K562 (cell line): ENCODE measurements at regions not wholly inside any gene's neighbourhood (a gene's known extent, or its start where the extent isn't known, plus 50 kb on each side); places are given as distances from the start of the nearest gene placed in this dataset.
A peak's percentile ranks its signal among the peaks of the same experiment; 100 is the strongest.

ENCODE experiments used
- ATAC-seq: fragments of 200-7000 bp; cut with Tn5 transposase; 3 replicates; pipeline ENCODE4 v1.9.1; 2020; ENCODE audit warnings: moderate library complexity
- BruUV-seq: library from RNA; stranded (reverse); fragments of 400-500 nt; replicated peaks from 2 replicates; lab custom pipeline; 2021; lab: Mats Ljungman, UMichigan
- CTCF ChIA-PET: fragments of 300-600 bp; formaldehyde crosslinking; extraction: SDS; loops from one replicate; lab custom pipeline; 2021; ENCODE audit warnings: low intra/inter-chr PET ratio; lab: Yijun Ruan, JAX
- POLR2A ChIA-PET: fragments of 300-600, 350-650 bp; sonication (Branson Sonifier 250); formaldehyde crosslinking; extraction: SDS; loops from one replicate; lab custom pipeline; 2021; ENCODE audit warnings: antibody characterized with exemption, inconsistent platforms; lab: Yijun Ruan, JAX
- DNase-seq, 4 experiments: peaks; one replicate each; pipeline versions ENCODE4 v3.0.0 to v3.0.0-alpha.2; 2011 to 2018; ENCODE audit warnings: low spot score in 3 of 4, mixed read lengths in 3 of 4; ENCODE audit errors: extremely low read depth in 1 of 4
- FAIRE-seq: peaks from 2 replicates; lab custom pipeline; 2011; peaks lifted over from hg19 to GRCh38; lab: Jason Lieb, UNC
- H2AFZ ChIP-seq: 2 replicates; pipeline ENCODE4 v1.6.0; 2011; ENCODE audit warnings: low read depth, low read length, control low read depth, inconsistent platforms
- H3K27ac ChIP-seq: fragments of 200-600 bp; 3 replicates; pipeline ENCODE4 v1.8.0; 2011; ENCODE audit warnings: low read depth, mild to moderate bottlenecking, control low read depth, inconsistent platforms, low read length, moderate library complexity, mixed read lengths; ENCODE audit errors: extremely low read depth
- H3K27me3 ChIP-seq, 2 experiments: fragments of 300-600 bp in 1 of 2; 2 replicates in 1 of 2; 3 replicates in 1 of 2; pipeline versions ENCODE4 v1.6.0 to v1.8.0; 2011; ENCODE audit warnings: inconsistent platforms in 2 of 2, low read length in 2 of 2, mild to moderate bottlenecking in 1 of 2, mixed read lengths in 1 of 2, moderate library complexity in 1 of 2; ENCODE audit not compliant: control insufficient read depth in 2 of 2, insufficient read depth in 2 of 2
- H3K36me3 ChIP-seq: fragments of 300-600 bp; 3 replicates; pipeline ENCODE4 v1.8.0; 2011; ENCODE audit warnings: mild to moderate bottlenecking, low read length, inconsistent platforms; ENCODE audit not compliant: control insufficient read depth, insufficient read depth
- H3K4me1 ChIP-seq, 2 experiments: fragments of 200-600 bp in 1 of 2; replicated peaks in 1 of 2; 2 replicates in 1 of 2; 3 replicates in 1 of 2; pipeline versions ENCODE4 v1.5.1 to v1.8.0; 2011; ENCODE audit warnings: inconsistent platforms in 2 of 2, low read length in 2 of 2, mild to moderate bottlenecking in 1 of 2, mixed read lengths in 1 of 2, moderate library complexity in 1 of 2; ENCODE audit not compliant: control insufficient read depth in 2 of 2, insufficient read depth in 2 of 2
- H3K4me2 ChIP-seq: 2 replicates; pipeline ENCODE4 v1.6.1; 2011; ENCODE audit warnings: low read length, control low read depth, inconsistent platforms, mixed read lengths; ENCODE audit not compliant: insufficient read depth
- H3K4me3 ChIP-seq: fragments of 200-600 bp; sonication (generic), shearing (Covaris generic); 2 replicates; pipeline ENCODE4 v1.5.1; 2016; ENCODE audit warnings: control low read depth, inconsistent platforms
- H3K79me2 ChIP-seq: fragments of 200-600 bp; 3 replicates; pipeline ENCODE4 v1.8.0; 2011; ENCODE audit warnings: low read length, inconsistent platforms; ENCODE audit not compliant: control insufficient read depth, insufficient read depth
- H3K9ac ChIP-seq, 2 experiments: 2 replicates each; pipeline versions ENCODE4 v1.6.0 to v1.6.1; 2011; ENCODE audit warnings: low read depth in 2 of 2, low read length in 2 of 2, control low read depth in 1 of 2, inconsistent platforms in 1 of 2, mild to moderate bottlenecking in 1 of 2, mixed read lengths in 1 of 2; ENCODE audit not compliant: insufficient read depth in 1 of 2
- H3K9me1 ChIP-seq: one replicate; pipeline ENCODE4 v1.6.0; 2011; ENCODE audit warnings: inconsistent platforms, mild to moderate bottlenecking, low read length, moderate library complexity; ENCODE audit not compliant: control insufficient read depth, insufficient read depth
- H3K9me3 ChIP-seq: replicated peaks from 2 replicates; pipeline ENCODE4 v1.5.1; 2011; ENCODE audit warnings: low read depth, low read length, inconsistent platforms; ENCODE audit not compliant: control insufficient read depth, insufficient read depth
- H4K20me1 ChIP-seq: replicated peaks from 2 replicates; pipeline ENCODE4 v1.6.1; 2011; ENCODE audit warnings: low read length, inconsistent platforms, mixed read lengths; ENCODE audit not compliant: control insufficient read depth, insufficient read depth
- ADNP ChIP-seq: fragments of 200-800 bp; sonication (Bioruptor generic); IDR thresholded peaks from 2 replicates; pipeline ENCODE4 v1.6.1; 2016; ENCODE audit warnings: missing genetic modification characterization, missing compliant biosample characterization
- BCL6 ChIP-seq: fragments of 250-450 bp; sonication (Bioruptor Pico); IDR thresholded peaks from 2 replicates; pipeline ENCODE4 v1.4.0; 2020
- DMBX1 ChIP-seq: fragments of 250-450 bp; sonication (Bioruptor Pico); IDR thresholded peaks from 2 replicates; pipeline ENCODE4 v1.8.0; 2022; ENCODE audit warnings: inconsistent platforms, mild to moderate bottlenecking, moderate library complexity, borderline replicate concordance
- GTF2A2 ChIP-seq: IDR thresholded peaks from 2 replicates; pipeline ENCODE4 v1.6.1; 2016; ENCODE audit warnings: mild to moderate bottlenecking, missing genetic modification characterization, missing compliant biosample characterization
- HOXB6 ChIP-seq: fragments of 250-450 bp; sonication (Bioruptor Pico); IDR thresholded peaks from 2 replicates; pipeline ENCODE4 v1.5.1; 2022; ENCODE audit warnings: mild to moderate bottlenecking, borderline replicate concordance
- NCOA6 ChIP-seq: fragments of 450-650 bp; IDR thresholded peaks from 2 replicates; pipeline ENCODE4 v1.6.1; 2017; ENCODE audit warnings: mild to moderate bottlenecking
- PRPF4 ChIP-seq: fragments of 200-400 bp; formaldehyde crosslinking; IDR thresholded peaks from one replicate; pipeline ENCODE4 v1.6.1; 2017; ENCODE audit warnings: low read length, low read depth, mild to moderate bottlenecking; ENCODE audit not compliant: insufficient read depth, poor library complexity, severe bottlenecking
- RFX1 ChIP-seq: fragments of 450-650 bp; IDR thresholded peaks from 2 replicates; pipeline ENCODE4 v1.6.1; 2016; ENCODE audit warnings: mild to moderate bottlenecking, moderate library complexity
- SMAD4 ChIP-seq: fragments of 250-450 bp; sonication (Bioruptor Pico); conservative IDR thresholded peaks from 2 replicates; pipeline ENCODE4 v1.8.0; 2021; ENCODE audit warnings: inconsistent platforms, mild to moderate bottlenecking, moderate library complexity
- YBX1 ChIP-seq: fragments of 450-650 bp; IDR thresholded peaks from 2 replicates; pipeline ENCODE4 v1.7.1; 2016; ENCODE audit warnings: mild to moderate bottlenecking
- WGBS: fragments of 100-300 bp; shearing (Covaris generic); methylation state at CpG from one replicate; pipeline ENCODE4 v1.1.6; 2016; ENCODE audit warnings: low coverage, mixed read lengths; ENCODE audit not compliant: insufficient coverage; ENCODE audit errors: missing lambda C conversion rate; 5-methylcytosine and 5-hydroxymethylcytosine counted together
- in situ Hi-C: fragments of 300-500 bp; cut with MboI; formaldehyde crosslinking; loops from 4 replicates; pipeline ENCODE4 v1.15.0; 2018; ENCODE audit warnings: inconsistent platforms, mixed read lengths
- intact Hi-C: fragments of 100-400 bp; cut with micrococcal nuclease; formaldehyde crosslinking; loops from 2 replicates; pipeline ENCODE4 v1.14.2; 2022

DNA sequence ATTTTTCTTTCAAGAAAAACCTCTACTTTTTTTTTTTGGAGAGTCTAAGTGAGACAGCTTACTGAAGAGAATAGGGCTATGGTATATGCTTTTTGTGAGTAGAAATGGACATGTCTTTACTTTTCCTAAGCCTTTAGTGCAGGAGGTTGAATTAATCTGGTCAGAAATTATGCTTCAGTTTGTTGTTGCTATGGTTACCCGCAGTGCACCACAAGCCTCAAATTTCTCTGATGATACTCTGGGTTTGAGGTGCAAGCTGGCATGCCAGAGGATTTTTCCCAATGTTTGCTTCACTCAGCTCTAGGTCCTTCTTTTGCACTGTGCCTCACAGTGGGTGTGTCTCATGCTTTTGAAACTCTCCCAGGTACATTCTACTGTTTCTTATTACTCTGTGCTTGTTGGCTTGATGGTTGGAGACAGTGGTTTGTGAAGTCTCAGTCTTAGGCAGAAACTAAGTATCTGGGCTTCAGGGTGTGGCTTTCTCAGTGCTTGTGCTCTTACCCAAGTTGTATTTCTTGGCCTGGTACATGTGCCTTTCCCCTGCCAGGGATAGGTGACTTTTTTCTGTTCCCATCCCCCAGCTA lies 278.3 kb downstream of the RBM43 start:
- H3K4me1 ChIP-seq: no peaks in the 10 kb centered on the region
- WGBS: 0% methylated on average over 1 of the region's 1 CpG
- ChIA-PET CTCF (no interaction called here), POLR2A (no interaction called here)
- H3K79me2 ChIP-seq: no peaks in the 10 kb centered on the region
- H3K36me3 ChIP-seq: no peaks in the 10 kb centered on the region
- no peaks in the 10 kb centered on the region for H3K27me3 ChIP-seq
- FAIRE-seq (no peak), DNase-seq (no peak), ATAC-seq (no peak)
- no TSS peak for BruUV-seq
- peaks cover 2% of the 10 kb centered on the region; the same call in 1 of the 2 replicates for H3K9me3 ChIP-seq
- H3K4me2 ChIP-seq: no peak overlapping the region
- in situ Hi-C loops: no loop called here
- TF ChIP-seq BCL6 (no peak), NCOA6 (no peak), SMAD4 (no peak), RFX1 (peak; percentile 56), GTF2A2 (tag) (no peak)
- no peak overlapping the region for H3K4me3 ChIP-seq
- H2AFZ ChIP-seq: no peak overlapping the region
- no peaks in the 10 kb centered on the region for H4K20me1 ChIP-seq
- H3K9me1 ChIP-seq: no peaks in the 10 kb centered on the region
- intact Hi-C loops: no loop called here
- H3K27ac ChIP-seq: no peak overlapping the region
- H3K9ac ChIP-seq: no peak overlapping the region

DNA sequence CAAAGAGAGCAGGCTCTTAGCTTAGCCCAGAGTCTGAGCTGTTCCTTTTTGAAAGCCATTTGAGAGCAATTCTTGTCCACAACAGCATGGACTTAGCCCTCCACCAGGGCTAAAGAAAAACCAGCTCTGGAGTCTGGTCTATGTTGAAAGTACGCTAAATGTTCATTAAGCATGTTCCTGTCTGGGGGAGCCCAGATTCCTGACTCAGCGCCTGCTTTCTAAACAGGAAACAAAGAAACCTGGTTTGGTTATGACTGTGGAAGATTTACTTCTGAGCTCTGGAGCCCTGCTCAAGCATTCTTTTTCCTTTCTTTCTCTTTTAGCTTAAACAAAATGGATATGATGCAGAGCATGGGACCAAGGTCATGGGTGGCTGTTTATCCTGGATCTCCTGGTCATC lies 279.8 kb downstream of the RBM43 start:
- POLR2A ChIA-PET: no interaction called here
- no TSS peak for BruUV-seq
- H3K4me1 ChIP-seq: no peaks in the 10 kb centered on the region
- intact Hi-C loops: no loop called here
- H3K79me2 ChIP-seq: no peaks in the 10 kb centered on the region
- H4K20me1 ChIP-seq: no peaks in the 10 kb centered on the region
- H2AFZ ChIP-seq: no peak overlapping the region
- WGBS: 6% methylated on average over 2 of the region's 2 CpGs
- CTCF ChIA-PET: no interaction called here
- H3K9me1 ChIP-seq: no peaks in the 10 kb centered on the region
- in situ Hi-C loops: no loop called here
- H3K36me3 ChIP-seq: no peaks in the 10 kb centered on the region
- no peaks in the 10 kb centered on the region for H3K27me3 ChIP-seq
- peaks cover 2% of the 10 kb centered on the region; the same call in 1 of the 2 replicates for H3K9me3 ChIP-seq
- no peak overlapping the region for H3K27ac ChIP-seq
- H3K9ac ChIP-seq: no peak overlapping the region
- no peak overlapping the region for H3K4me3 ChIP-seq
- no peak overlapping the region for H3K4me2 ChIP-seq
- DNase-seq (no peak), ATAC-seq (no peak), FAIRE-seq (no peak)
- TF ChIP-seq ADNP (tag) (no peak), DMBX1 (no peak), YBX1 (no peak), PRPF4 (no peak), HOXB6 (CRISPR knock-in tag) (no peak)
